ENCODE measurements at regions not wholly inside any gene's neighbourhood (a gene's known extent, or its start where the extent isn't known, plus 50 kb on each side); places are given as distances from the start of the nearest gene placed in this dataset.

GRCh38 chr21:24577301-24577700 is 1030.0 kb downstream of the MRPL39 start:
- no peak for TF ChIP-seq CTCF (IDR thresholded peaks at IDR 0.05; ENCODE audit: unreplicated experiment)
- H3K9me3 Mint-ChIP-seq (ENCODE audit: low read depth) = peaks cover 3% of the 10 kb centered on the region
- no peaks in the 10 kb centered on the region for H3K27me3 Mint-ChIP-seq
- no peak overlapping the region for H3K4me3 Mint-ChIP-seq (ENCODE audit: low read depth)
- DNase-seq (ENCODE audit: low spot score, unreplicated experiment) = no peak
- no peak overlapping the region for H3K27ac Mint-ChIP-seq
- no peaks in the 10 kb centered on the region for H3K36me3 Mint-ChIP-seq (ENCODE audit: insufficient read depth)
- H3K4me1 Mint-ChIP-seq (ENCODE audit: low read depth) = no peaks in the 10 kb centered on the region

GRCh38 chr21:24561291-24561690 is 1046.0 kb downstream of the MRPL39 start:
- TF ChIP-seq CTCF (IDR thresholded peaks at IDR 0.05; ENCODE audit: unreplicated experiment) = no peak
- H3K9me3 Mint-ChIP-seq (ENCODE audit: low read depth) = peaks cover 39% of the 10 kb centered on the region
- DNase-seq (ENCODE audit: low spot score, unreplicated experiment) = no peak
- H3K36me3 Mint-ChIP-seq (ENCODE audit: insufficient read depth) = peaks cover 2% of the 10 kb centered on the region
- no peak overlapping the region for H3K4me3 Mint-ChIP-seq (ENCODE audit: low read depth)
- H3K27ac Mint-ChIP-seq = no peak overlapping the region
- no peaks in the 10 kb centered on the region for H3K4me1 Mint-ChIP-seq (ENCODE audit: low read depth)
- H3K27me3 Mint-ChIP-seq = no peaks in the 10 kb centered on the region

- H3K4me1 Mint-ChIP-seq (ENCODE audit: low read depth) = no peaks in the 10 kb centered on the region
- no peaks in the 10 kb centered on the region for H3K36me3 Mint-ChIP-seq (ENCODE audit: insufficient read depth)
- no peak overlapping the region for H3K27ac Mint-ChIP-seq
- no peak overlapping the region for H3K4me3 Mint-ChIP-seq (ENCODE audit: low read depth)
- H3K27me3 Mint-ChIP-seq = no peaks in the 10 kb centered on the region
- DNase-seq (ENCODE audit: low spot score, unreplicated experiment) = no peak
- TF ChIP-seq CTCF (IDR thresholded peaks at IDR 0.05; ENCODE audit: unreplicated experiment) = no peak
- H3K9me3 Mint-ChIP-seq (ENCODE audit: low read depth) = peaks cover 23% of the 10 kb centered on the region
Measured at GRCh38 chr21:24552491-24552890, 1054.8 kb downstream of the MRPL39 start.

- no peak overlapping the region for H3K27ac Mint-ChIP-seq
- H3K4me1 Mint-ChIP-seq (ENCODE audit: low read depth) = no peaks in the 10 kb centered on the region
- peaks cover 20% of the 10 kb centered on the region for H3K9me3 Mint-ChIP-seq (ENCODE audit: low read depth)
- TF ChIP-seq CTCF (IDR thresholded peaks at IDR 0.05; ENCODE audit: unreplicated experiment) = no peak
- no peaks in the 10 kb centered on the region for H3K27me3 Mint-ChIP-seq
- H3K36me3 Mint-ChIP-seq (ENCODE audit: insufficient read depth) = no peaks in the 10 kb centered on the region
- DNase-seq (ENCODE audit: low spot score, unreplicated experiment) = no peak
- no peak overlapping the region for H3K4me3 Mint-ChIP-seq (ENCODE audit: low read depth)
Measured at GRCh38 chr21:24545807-24546361, 1061.4 kb downstream of the MRPL39 start.

- no peaks in the 10 kb centered on the region for H3K27me3 Mint-ChIP-seq
- TF ChIP-seq CTCF (IDR thresholded peaks at IDR 0.05; ENCODE audit: unreplicated experiment) = peak; percentile 46
- H3K27ac Mint-ChIP-seq = no peak overlapping the region
- no peaks in the 10 kb centered on the region for H3K9me3 Mint-ChIP-seq (ENCODE audit: low read depth)
- H3K4me1 Mint-ChIP-seq (ENCODE audit: low read depth) = no peaks in the 10 kb centered on the region
- H3K4me3 Mint-ChIP-seq (ENCODE audit: low read depth) = no peak overlapping the region
- no peak for DNase-seq (ENCODE audit: low spot score, unreplicated experiment)
- H3K36me3 Mint-ChIP-seq (ENCODE audit: insufficient read depth) = no peaks in the 10 kb centered on the region
Measured at GRCh38 chr21:24514081-24514733, 1093.1 kb downstream of the MRPL39 start.
